GM19455 (cell line): ENCODE measurements at regions not wholly inside any gene's neighbourhood (a gene's known extent, or its start where the extent isn't known, plus 50 kb on each side); places are given as distances from the start of the nearest gene placed in this dataset.

Source experiments
- ATAC-seq: cut with Tn5 transposase; IDR thresholded peaks from one replicate; pipeline ENCODE4 v1.9.1; 2021; ENCODE audit not compliant: unreplicated experiment

GRCh38 chr12:75579552-75579951 lies 68.1 kb upstream of the KRR1 start:
- no peak for ATAC-seq

- no peak for ATAC-seq
Observed at GRCh38 chr12:75578546-75578945, 67.1 kb upstream of the KRR1 start.

- ATAC-seq = no peak
Observed at GRCh38 chr12:75577812-75578211, 66.4 kb upstream of the KRR1 start.

- ATAC-seq = no peak
Observed at GRCh38 chr12:75571656-75572205, 60.3 kb upstream of the KRR1 start.

DNA sequence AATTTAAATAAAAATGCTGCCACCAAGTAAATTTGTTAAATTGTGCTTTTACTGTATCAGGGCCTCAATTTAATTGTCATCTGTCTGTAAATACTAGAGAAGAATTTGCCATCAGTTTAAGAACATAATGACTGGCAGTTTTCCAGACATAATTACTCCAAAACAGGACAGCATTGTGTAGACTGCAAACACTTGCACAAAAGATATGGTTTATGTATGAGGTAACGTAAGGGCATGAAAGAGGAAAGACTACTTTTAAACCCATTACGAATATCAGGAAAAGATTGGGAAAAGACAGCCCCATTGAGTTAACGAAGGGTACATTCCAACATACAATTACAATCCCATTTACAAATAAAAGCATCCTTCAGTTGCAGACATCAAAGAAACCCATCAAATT lies 59.8 kb upstream of the KRR1 start:
- ATAC-seq = no peak

- ATAC-seq = no peak
Observed at GRCh38 chr12:75568801-75569200, 57.4 kb upstream of the KRR1 start.

DNA sequence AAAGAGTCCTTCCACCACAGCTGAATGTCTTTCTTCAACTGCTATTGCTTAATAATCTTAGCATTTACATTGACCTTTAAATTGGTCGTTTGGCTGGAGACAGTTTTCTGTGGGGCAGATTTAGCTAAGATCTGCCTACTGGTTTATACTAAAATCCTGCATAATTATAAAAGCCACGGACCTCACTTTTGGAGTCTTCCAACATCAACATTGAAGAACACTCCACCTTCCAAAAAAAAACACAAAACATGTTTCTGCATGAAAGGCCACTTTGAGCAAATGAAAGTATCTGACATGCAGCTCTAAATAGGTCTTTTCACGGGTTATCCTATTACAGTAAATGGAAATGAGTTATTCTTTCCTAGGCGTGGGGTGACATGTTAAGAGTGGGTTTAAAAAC lies 57.0 kb upstream of the KRR1 start:
- no peak for ATAC-seq

- ATAC-seq = no peak
Observed at GRCh38 chr12:75565795-75566194, 54.4 kb upstream of the KRR1 start.

DNA sequence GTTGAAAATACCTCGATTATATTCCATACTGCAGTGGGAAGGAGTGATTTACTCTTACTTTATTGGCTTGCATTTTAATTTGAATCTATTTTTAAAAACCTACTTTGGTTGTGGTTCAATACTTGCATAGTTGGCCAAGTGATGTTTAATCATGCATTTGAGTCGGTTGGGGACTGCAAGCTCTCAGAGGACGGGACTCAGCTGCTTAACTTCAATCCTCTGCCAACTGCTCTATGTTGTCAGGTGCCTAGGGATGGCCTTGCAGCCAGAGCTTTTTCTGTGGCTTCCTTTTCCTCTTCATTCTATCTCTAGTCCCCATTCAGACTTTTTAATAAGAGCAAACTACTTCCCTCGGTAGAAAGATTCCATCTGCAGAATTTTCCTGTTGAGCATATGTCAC lies 53.4 kb upstream of the KRR1 start:
- ATAC-seq = no peak

- ATAC-seq = no peak
Observed at GRCh38 chr12:75564398-75564797, 53.0 kb upstream of the KRR1 start.

DNA sequence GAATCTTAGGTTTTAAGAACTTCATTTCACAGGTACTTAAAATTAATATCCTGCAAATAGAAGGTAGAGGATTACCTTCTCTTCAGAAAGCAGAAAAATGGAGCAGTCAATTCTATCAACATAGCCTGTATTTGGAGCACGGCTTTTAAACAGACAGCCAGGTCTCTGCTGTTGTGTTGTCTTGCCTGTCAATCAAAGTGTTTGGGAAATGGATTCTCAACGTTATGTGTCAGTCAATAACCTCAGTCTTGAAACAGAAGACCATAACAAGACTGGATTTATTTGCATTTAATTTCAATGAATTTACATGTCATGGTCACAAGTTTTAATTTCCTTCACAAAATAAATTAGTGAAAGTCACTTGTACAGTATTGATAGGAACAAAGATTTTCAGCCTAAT lies 51.9 kb upstream of the KRR1 start:
- ATAC-seq = no peak

DNA sequence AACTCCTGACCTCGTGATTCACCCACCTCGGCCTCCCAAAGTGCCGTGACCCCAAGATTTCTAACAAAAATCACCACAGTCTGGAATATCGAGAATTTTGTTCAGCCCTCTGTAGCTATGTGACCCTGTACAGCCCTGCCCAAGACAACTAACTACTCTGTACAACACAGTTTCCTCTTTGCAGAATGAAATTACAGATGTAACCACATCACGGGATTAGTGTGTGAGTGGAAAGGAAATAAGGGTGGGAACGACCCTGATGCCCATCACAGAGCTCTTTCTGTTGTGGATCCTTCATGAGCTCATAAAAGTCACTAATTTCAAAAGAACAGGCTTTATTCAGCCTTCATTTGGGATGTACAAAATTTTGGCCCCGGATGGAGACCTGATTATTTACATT lies 50.5 kb upstream of the KRR1 start:
- no peak for ATAC-seq
